Fibroblast of the aortic adventitia (primary cell): ENCODE measurements at regions not wholly inside any gene's neighbourhood (a gene's known extent, or its start where the extent isn't known, plus 50 kb on each side); places are given as distances from the start of the nearest gene placed in this dataset.

Source experiments
- DNase-seq: peaks from one replicate; pipeline ENCODE4 v3.0.0-alpha.2; 2010; ENCODE audit warnings: low read depth
- H3K4me3 ChIP-seq: 2 replicates; pipeline ENCODE4 v1.5.1; 2011; ENCODE audit warnings: low read depth, mild to moderate bottlenecking, control low read depth, low read length, moderate library complexity
- CTCF ChIP-seq: IDR thresholded peaks from 2 replicates; pipeline ENCODE4 v1.5.1; 2011; ENCODE audit warnings: mild to moderate bottlenecking, low read length, control low read depth, inconsistent platforms; ENCODE audit not compliant: insufficient read depth

- TF ChIP-seq CTCF, result no peak
- DNase-seq, result no peak
- no peak overlapping the region for H3K4me3 ChIP-seq
Measured at GRCh38 chr16:73252446-73252845, 204.5 kb upstream of the ZFHX3 start.

GRCh38 chr16:73251608-73252007 lies 203.7 kb upstream of the ZFHX3 start:
- no peak for TF ChIP-seq CTCF
- no peak overlapping the region for H3K4me3 ChIP-seq
- DNase-seq, result no peak

GRCh38 chr16:73248316-73248715 lies 200.4 kb upstream of the ZFHX3 start:
- no peak for DNase-seq
- H3K4me3 ChIP-seq, result no peak overlapping the region

DNA sequence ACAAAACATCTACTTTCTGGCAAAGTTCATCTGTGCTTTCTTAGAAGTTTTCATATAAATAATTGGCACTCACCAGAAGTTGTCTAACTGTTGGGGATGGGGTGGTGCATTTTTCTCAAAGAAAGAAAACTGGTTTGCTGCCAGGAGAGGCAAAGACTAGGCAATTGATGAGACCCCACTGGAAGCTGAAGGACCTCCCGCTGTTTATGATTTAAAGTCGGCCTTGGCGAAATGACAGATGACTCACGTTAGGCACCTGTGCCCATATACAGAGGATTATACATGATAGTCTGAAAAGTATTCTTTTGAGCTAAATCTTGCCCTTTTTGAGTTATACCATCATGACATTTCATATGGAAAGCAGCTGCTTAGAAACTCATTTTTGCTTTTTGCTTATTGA lies 193.0 kb upstream of the ZFHX3 start:
- H3K4me3 ChIP-seq, result no peak overlapping the region
- no peak for DNase-seq
- no peak for TF ChIP-seq CTCF

More at GRCh38 chr16:73248316-73248715, 200.4 kb upstream of the ZFHX3 start:
- TF ChIP-seq CTCF, result no peak

GRCh38 chr16:73237601-73238000 lies 189.7 kb upstream of the ZFHX3 start:
- no peak for TF ChIP-seq CTCF
- H3K4me3 ChIP-seq, result no peak overlapping the region
- no peak for DNase-seq

DNA sequence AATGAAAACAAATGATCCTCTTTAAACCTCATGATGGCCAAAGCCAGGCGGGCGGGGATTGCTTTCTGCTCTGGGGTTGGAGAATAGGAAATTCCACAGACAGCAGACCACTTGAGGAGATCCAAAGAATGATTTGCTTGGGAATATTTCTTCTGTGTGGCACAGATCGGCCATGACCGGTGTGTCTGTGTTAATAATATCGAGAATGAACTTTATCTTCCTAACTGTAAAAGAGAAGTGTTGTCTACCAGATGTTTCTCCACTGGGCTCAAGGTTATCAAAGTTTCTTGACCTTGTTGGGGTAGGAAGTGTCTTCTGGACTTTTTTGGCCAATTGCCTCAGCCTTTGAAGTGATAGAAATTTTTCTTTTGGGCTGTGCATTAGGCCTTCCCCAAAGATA lies 186.6 kb upstream of the ZFHX3 start:
- no peak for DNase-seq
- H3K4me3 ChIP-seq, result no peak overlapping the region
- TF ChIP-seq CTCF, result no peak

GRCh38 chr16:73233846-73234424 lies 186.0 kb upstream of the ZFHX3 start:
- no peak overlapping the region for H3K4me3 ChIP-seq
- no peak for DNase-seq

More at GRCh38 chr16:73233846-73234424, 186.0 kb upstream of the ZFHX3 start:
- TF ChIP-seq CTCF, result no peak
